Mesodermal cell (in vitro differentiated cells): ENCODE measurements at regions not wholly inside any gene's neighbourhood (a gene's known extent, or its start where the extent isn't known, plus 50 kb on each side); places are given as distances from the start of the nearest gene placed in this dataset.
A peak's percentile ranks its signal among the peaks of the same experiment; 100 is the strongest.

Source experiments
- H3K27ac ChIP-seq: 2 replicates; pipeline ENCODE4 v1.7.0; 2013; ENCODE audit warnings: mild to moderate bottlenecking, low read depth, low read length, moderate library complexity; ENCODE audit not compliant: severe bottlenecking
- H3K36me3 ChIP-seq: 2 replicates; pipeline ENCODE4 v1.7.1; 2013; ENCODE audit warnings: mild to moderate bottlenecking, low read length, moderate library complexity; ENCODE audit not compliant: control insufficient read depth, insufficient read depth
- H3K4me1 ChIP-seq: one replicate; pipeline ENCODE4 v1.7.1; 2013; ENCODE audit warnings: mild to moderate bottlenecking, low read length; ENCODE audit not compliant: insufficient read depth, control insufficient read depth, poor library complexity, severe bottlenecking
- H3K4me3 ChIP-seq: 2 replicates; pipeline ENCODE4 v1.7.0; 2013; ENCODE audit warnings: low read length, control low read depth, mild to moderate bottlenecking; ENCODE audit not compliant: insufficient read depth, poor library complexity, severe bottlenecking; ENCODE audit errors: extremely low read depth
- H3K9me3 ChIP-seq: 2 replicates; pipeline ENCODE4 v1.7.1; 2013; ENCODE audit warnings: mild to moderate bottlenecking, low read length, moderate library complexity; ENCODE audit not compliant: control insufficient read depth
- WGBS, 2 experiments: methylation state at CpG; one replicate each; pipeline ENCODE4 v1.1.5; 2013; ENCODE audit warnings: missing lambda C conversion rate in 2 of 2; ENCODE audit not compliant: insufficient coverage in 2 of 2; 5-methylcytosine and 5-hydroxymethylcytosine counted together

DNA sequence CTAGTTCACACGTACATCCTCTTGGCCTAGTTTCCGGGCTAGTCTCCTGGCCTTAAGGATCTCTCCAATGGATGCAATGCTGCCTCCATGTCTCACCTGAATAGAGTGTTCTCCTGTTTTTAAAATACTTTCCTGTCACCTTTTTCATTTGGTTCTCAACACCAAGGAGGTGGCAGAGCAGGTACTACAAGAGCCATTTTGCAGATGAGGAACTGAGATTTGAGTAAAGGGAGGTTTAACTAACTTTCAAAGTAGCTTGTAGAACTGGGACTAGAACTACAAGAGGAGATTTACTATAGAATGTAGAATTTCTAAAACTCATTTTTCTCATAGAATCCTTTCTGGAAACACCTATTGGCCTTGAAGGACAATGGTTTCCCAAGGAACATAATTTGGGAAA, 97.6 kb upstream of the AP1S2 start:
- Histone ChIP-seq H3K4me3 (no peak overlapping the region), H3K4me1 (peaks cover 17% of the 10 kb centered on the region), H3K9me3 (no peaks in the 10 kb centered on the region), H3K27ac (no peak overlapping the region), H3K36me3 (no peaks in the 10 kb centered on the region)
- 94 to 100% methylated on average over 2 of the region's 2 CpGs for WGBS, 2 experiments

DNA sequence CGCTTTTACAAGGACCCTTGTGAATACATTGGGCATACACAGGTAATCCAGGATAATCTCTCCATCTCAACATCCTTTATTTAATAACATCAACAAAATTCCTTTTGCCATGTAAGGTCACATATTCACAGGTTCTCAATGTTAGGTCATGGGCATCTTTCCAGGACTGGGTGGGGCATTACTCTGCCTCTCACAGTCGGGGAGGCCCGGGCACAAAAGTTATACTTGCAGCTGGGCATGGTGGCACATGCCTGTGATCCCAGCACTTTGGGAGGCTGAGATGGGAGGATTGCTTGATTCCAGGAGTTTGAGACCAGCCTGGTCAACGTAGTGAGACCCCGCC, 93.7 kb upstream of the AP1S2 start:
- 67% methylated on average over 1 of the region's 5 CpGs; no CpG with 5 or more reads in 1 of the 2 experiments for WGBS, 2 experiments
- Histone ChIP-seq H3K36me3 (no peaks in the 10 kb centered on the region), H3K27ac (peak overlapping the region; percentile 92), H3K4me1 (peaks cover 11% of the 10 kb centered on the region), H3K9me3 (no peaks in the 10 kb centered on the region), H3K4me3 (no peak overlapping the region)

DNA sequence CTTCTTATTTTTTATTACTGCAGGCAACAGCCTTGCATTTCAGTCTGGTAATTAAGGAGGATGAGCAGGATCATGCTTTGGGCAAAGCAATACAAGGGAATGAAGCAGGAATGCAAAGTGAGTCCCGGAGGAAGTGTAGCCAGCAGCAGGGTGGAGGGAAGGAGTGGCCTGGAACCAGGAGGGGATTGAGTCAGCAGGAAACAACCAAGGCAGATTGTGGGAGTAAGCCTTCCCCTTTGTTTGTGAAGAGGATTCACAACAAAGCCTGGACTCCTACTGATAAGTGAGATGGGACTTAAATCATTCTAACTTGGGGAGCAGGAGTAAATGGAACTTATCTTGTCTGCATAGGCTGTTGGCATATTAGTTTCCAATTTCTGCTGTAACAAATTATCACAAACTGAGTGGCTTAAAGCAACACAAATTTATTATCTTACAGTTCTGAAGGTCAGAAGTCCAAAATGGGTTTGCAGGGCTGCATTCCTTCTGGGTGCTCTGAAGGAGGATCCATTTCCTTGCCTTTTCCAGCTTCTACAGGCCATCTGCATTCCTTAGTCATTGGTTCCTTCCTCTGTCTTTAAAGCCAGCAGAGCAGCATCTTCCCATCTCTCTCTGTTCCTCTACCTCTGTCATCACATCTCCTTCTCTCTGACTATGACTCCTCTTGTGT, 93.2 kb upstream of the AP1S2 start:
- 0% methylated on average over 1 of the region's 1 CpG; no CpG with 5 or more reads in 1 of the 2 experiments for WGBS, 2 experiments

DNA sequence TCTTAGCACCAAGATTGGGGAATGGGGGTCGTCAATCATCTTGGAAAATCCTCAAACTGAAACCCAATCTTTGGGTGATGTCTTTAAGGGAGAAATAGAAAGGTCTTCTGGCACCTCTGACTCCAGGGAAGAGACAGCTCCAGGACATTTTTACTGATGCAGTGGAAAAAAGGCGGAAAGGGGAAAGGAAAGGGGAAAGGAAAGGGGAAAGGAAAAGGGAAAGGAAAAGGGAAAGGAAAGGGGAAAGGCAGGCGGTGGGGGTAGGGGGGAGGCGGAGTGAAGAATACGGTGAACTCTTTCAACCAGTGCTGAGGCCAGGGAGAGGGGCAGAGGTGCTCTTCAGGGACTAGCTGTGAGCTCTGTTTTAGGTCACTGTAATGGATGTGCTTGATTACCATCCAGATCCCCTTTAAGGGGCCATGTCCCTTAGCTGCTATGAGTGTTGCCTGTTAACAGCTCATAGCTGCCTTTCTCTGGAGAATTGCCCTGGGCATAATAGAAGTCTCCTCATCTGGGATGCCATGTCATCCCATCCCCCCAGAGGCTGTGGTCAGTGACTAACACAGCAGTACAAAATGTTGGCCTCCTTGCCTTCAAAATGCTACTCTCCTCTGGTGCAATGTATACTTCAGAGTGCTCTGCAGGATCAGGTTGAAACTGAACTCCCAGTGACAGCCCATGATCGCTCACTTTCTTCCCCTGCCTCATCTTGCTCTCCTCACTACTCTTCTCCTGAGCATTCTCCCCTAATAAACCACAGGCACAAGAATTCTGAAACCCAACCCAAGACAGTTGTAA, 92.4 kb upstream of the AP1S2 start:
- Histone ChIP-seq H3K4me3 (peak overlapping the region; percentile 8), H3K4me1 (peaks cover 11% of the 10 kb centered on the region), H3K9me3 (no peaks in the 10 kb centered on the region), H3K36me3 (no peaks in the 10 kb centered on the region), H3K27ac (peak overlapping the region; percentile 92)
- WGBS, 2 experiments: 71 to 100% methylated on average over 1 of the region's 6 CpGs

More for the DNA sequence above, 93.2 kb upstream of the AP1S2 start:
- Histone ChIP-seq H3K36me3 (no peaks in the 10 kb centered on the region), H3K4me1 (peaks cover 11% of the 10 kb centered on the region), H3K27ac (peak overlapping the region; percentile 92), H3K9me3 (no peaks in the 10 kb centered on the region), H3K4me3 (peak overlapping the region; percentile 8)

- WGBS, 2 experiments: no CpG with 5 or more reads among the region's 2 CpGs
- H3K27ac ChIP-seq: no peak overlapping the region
These were observed 88.8 kb upstream of the AP1S2 start for GRCh38 chrX:15943391-15943790.

GRCh38 chrX:15942307-15942706, 87.7 kb upstream of the AP1S2 start:
- H3K9me3 ChIP-seq: no peaks in the 10 kb centered on the region
- no peak overlapping the region for H3K27ac ChIP-seq
- H3K4me3 ChIP-seq: no peak overlapping the region
- WGBS, 2 experiments: 100% methylated on average over 1 of the region's 2 CpGs; no CpG with 5 or more reads in 1 of the 2 experiments
- peaks cover 3% of the 10 kb centered on the region for H3K4me1 ChIP-seq
- no peaks in the 10 kb centered on the region for H3K36me3 ChIP-seq

More at GRCh38 chrX:15943391-15943790, 88.8 kb upstream of the AP1S2 start:
- H3K36me3 ChIP-seq: no peaks in the 10 kb centered on the region
- no peaks in the 10 kb centered on the region for H3K9me3 ChIP-seq
- peaks cover 4% of the 10 kb centered on the region for H3K4me1 ChIP-seq
- no peak overlapping the region for H3K4me3 ChIP-seq

DNA sequence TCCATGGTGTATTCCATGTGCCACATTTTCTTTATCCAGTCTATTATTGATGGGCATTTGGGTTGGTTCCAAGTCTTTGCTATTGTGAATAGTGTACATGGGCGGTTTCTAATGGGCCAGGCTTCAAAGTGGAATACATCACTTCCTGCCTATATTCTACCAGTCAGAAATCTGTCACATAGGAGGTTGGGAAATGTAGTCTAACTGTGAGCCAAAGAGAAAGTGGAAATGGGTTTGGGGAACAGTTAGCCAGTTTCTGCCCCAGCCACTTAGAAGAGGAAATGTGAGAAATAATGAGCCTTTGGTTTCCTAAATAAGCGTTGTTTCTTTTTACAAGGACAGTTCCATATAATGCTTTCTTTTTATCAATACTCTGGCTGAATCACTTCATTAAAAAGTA, 85.1 kb upstream of the AP1S2 start:
- no CpG with 5 or more reads among the region's 2 CpGs for WGBS, 2 experiments
- Histone ChIP-seq H3K9me3 (no peaks in the 10 kb centered on the region), H3K4me3 (no peak overlapping the region), H3K36me3 (no peaks in the 10 kb centered on the region), H3K27ac (no peak overlapping the region), H3K4me1 (peaks cover 3% of the 10 kb centered on the region)

GRCh38 chrX:15938072-15938471, 83.5 kb upstream of the AP1S2 start:
- WGBS, 2 experiments: 81 to 90% methylated on average over 2 to 3 of the region's 6 CpGs
- Histone ChIP-seq H3K4me3 (no peak overlapping the region), H3K36me3 (no peaks in the 10 kb centered on the region)

DNA sequence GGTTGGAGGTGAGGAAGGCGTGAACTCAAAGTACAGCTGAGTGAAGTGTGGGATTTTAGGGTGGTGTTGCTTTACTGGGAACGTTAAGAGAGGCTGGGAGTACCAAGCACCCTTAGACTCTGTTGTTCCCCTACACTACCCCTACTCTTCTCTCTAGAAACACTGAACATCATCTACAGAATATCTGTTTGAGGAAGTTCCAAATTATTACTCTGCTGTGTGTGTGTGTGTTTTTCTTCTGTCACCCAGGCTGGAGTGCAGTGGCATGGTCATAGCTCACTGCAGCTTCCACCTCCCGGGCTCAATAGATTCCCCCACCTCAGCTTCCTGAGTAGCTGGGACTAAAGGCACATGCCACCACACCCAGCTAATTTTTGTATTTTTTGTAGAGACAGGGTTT, 76.7 kb upstream of the AP1S2 start:
- H3K27ac ChIP-seq: no peak overlapping the region
- no peak overlapping the region for H3K4me3 ChIP-seq
- H3K36me3 ChIP-seq: no peaks in the 10 kb centered on the region
- H3K4me1 ChIP-seq: peaks cover 19% of the 10 kb centered on the region
- no peaks in the 10 kb centered on the region for H3K9me3 ChIP-seq
- no CpG with 5 or more reads among the region's 3 CpGs for whole genome bisulfite sequencing, 2 experiments

More at GRCh38 chrX:15938072-15938471, 83.5 kb upstream of the AP1S2 start:
- H3K4me1 ChIP-seq: no peaks in the 10 kb centered on the region
- H3K9me3 ChIP-seq: no peaks in the 10 kb centered on the region
- H3K27ac ChIP-seq: no peak overlapping the region

DNA sequence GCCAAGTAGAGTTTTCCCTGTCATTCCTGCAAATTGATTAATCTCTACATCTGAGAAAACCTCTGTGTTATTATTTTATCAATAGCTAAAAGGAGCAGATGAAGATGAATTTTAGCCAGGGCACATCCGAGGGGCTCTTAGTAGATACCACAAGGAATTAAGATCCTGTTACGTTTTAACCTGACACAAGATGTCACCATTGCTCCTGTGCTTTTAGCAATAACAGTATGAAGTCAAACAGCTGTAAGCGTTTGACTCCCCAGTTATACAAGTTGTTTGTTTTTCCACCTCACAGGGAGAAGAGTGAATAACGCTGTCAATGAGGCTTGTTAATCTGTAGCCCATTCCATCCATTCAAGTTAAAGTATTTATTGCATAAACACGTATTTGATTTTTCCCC, 76.0 kb upstream of the AP1S2 start:
- Histone ChIP-seq H3K36me3 (no peaks in the 10 kb centered on the region), H3K9me3 (no peaks in the 10 kb centered on the region), H3K27ac (no peak overlapping the region), H3K4me3 (no peak overlapping the region), H3K4me1 (peaks cover 19% of the 10 kb centered on the region)
- 17% methylated on average over 2 of the region's 5 CpGs; no CpG with 5 or more reads in 1 of the 2 experiments for whole genome bisulfite sequencing, 2 experiments

DNA sequence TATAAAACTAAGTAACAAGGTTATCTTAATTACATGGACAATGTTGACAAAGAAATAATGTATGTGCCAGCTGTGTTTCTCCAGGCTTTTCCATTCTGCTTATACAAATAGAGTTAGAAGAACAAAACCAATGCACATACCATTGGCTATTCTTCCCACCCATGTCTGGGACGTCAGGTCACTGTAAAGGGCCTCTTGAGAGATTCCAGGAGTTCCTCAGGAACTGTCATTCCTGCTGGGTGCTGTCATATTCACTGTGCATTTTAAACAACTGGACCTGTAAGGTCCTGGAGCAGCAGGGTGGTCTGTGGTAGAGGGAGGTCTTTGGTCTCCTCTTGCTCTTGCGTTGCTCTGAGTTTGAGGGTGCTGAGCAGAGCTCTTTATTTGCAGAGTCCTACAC, 74.6 kb upstream of the AP1S2 start:
- Histone ChIP-seq H3K4me1 (peaks cover 19% of the 10 kb centered on the region), H3K27ac (peak overlapping the region; percentile 64), H3K9me3 (no peaks in the 10 kb centered on the region), H3K36me3 (no peaks in the 10 kb centered on the region), H3K4me3 (no peak overlapping the region)
- WGBS, 2 experiments: no CpG with 5 or more reads among the region's 2 CpGs
